ENCODE measurements at regions not wholly inside any gene's neighbourhood (a gene's known extent, or its start where the extent isn't known, plus 50 kb on each side); places are given as distances from the start of the nearest gene placed in this dataset.

GRCh38 chr2:11044201-11044600, 111.1 kb upstream of the SLC66A3 start:
- no peak for DNase-seq (ENCODE audit: low read depth)

GRCh38 chr2:11045294-11045693, 110.0 kb upstream of the SLC66A3 start:
- DNase-seq (ENCODE audit: low read depth), result no peak

GRCh38 chr2:11048335-11049008, 106.8 kb upstream of the SLC66A3 start:
- DNase-seq (ENCODE audit: low read depth), result no peak

GRCh38 chr2:11050565-11050964, 104.7 kb upstream of the SLC66A3 start:
- DNase-seq (ENCODE audit: low read depth), result no peak

GRCh38 chr2:11051280-11051679, 104.0 kb upstream of the SLC66A3 start:
- no peak for DNase-seq (ENCODE audit: low read depth)

- DNase-seq (ENCODE audit: low read depth), result no peak
Observed at GRCh38 chr2:11053546-11053945, 101.7 kb upstream of the SLC66A3 start.

- DNase-seq (ENCODE audit: low read depth), result no peak
Observed at GRCh38 chr2:11054783-11055678, 100.2 kb upstream of the SLC66A3 start.

- no peak for DNase-seq (ENCODE audit: low read depth)
Observed at GRCh38 chr2:11055679-11056215, 99.5 kb upstream of the SLC66A3 start.

GRCh38 chr2:11056614-11057013, 98.7 kb upstream of the SLC66A3 start:
- DNase-seq (ENCODE audit: low read depth), result peak; percentile 97

GRCh38 chr2:11057031-11057430, 98.2 kb upstream of the SLC66A3 start:
- DNase-seq (ENCODE audit: low read depth), result no peak

GRCh38 chr2:11058129-11058528, 97.1 kb upstream of the SLC66A3 start:
- no peak for DNase-seq (ENCODE audit: low read depth)

- DNase-seq (ENCODE audit: low read depth), result no peak
Observed at GRCh38 chr2:11060376-11061169, 94.7 kb upstream of the SLC66A3 start.

- DNase-seq (ENCODE audit: low read depth), result no peak
Observed at GRCh38 chr2:11065833-11066485, 89.3 kb upstream of the SLC66A3 start.

- DNase-seq (ENCODE audit: low read depth), result no peak
Observed at GRCh38 chr2:11067221-11068078, 87.8 kb upstream of the SLC66A3 start.

GRCh38 chr2:11068079-11068741, 87.1 kb upstream of the SLC66A3 start:
- DNase-seq (ENCODE audit: low read depth), result no peak

- no peak for DNase-seq (ENCODE audit: low read depth)
Observed at GRCh38 chr2:11068856-11069526, 86.3 kb upstream of the SLC66A3 start.

GRCh38 chr2:11069566-11070185, 85.6 kb upstream of the SLC66A3 start:
- DNase-seq (ENCODE audit: low read depth), result no peak

GRCh38 chr2:11071211-11071610, 84.1 kb upstream of the SLC66A3 start:
- DNase-seq (ENCODE audit: low read depth), result no peak

- DNase-seq (ENCODE audit: low read depth), result no peak
Observed at GRCh38 chr2:11071939-11072338, 83.3 kb upstream of the SLC66A3 start.
